Fibroblast of lung (primary cell): ENCODE measurements at regions not wholly inside any gene's neighbourhood (a gene's known extent, or its start where the extent isn't known, plus 50 kb on each side); places are given as distances from the start of the nearest gene placed in this dataset.

Experiments used
- DNase-seq, 2 donors: peaks; one replicate each; pipeline versions ENCODE4 v3.0.0 to v3.0.0-alpha.2; 2010; ENCODE audit warnings: low read depth in 2 of 2
- H2AFZ ChIP-seq: 2 replicates; pipeline ENCODE4 v1.5.1; 2012; ENCODE audit warnings: low read length, control low read depth, inconsistent platforms
- H3K27ac ChIP-seq: 2 replicates; pipeline ENCODE4 v1.5.1; 2011; ENCODE audit warnings: low read length, control low read depth; ENCODE audit not compliant: insufficient read depth
- H3K27me3 ChIP-seq: 2 replicates; pipeline ENCODE4 v1.5.1; 2011; ENCODE audit warnings: mild to moderate bottlenecking, low read length; ENCODE audit not compliant: control insufficient read depth, insufficient read depth
- H3K36me3 ChIP-seq: 2 replicates; pipeline ENCODE4 v1.5.1; 2011; ENCODE audit warnings: low read length; ENCODE audit not compliant: control insufficient read depth, insufficient read depth
- H3K4me1 ChIP-seq: 2 replicates; pipeline ENCODE4 v1.5.1; 2011; ENCODE audit warnings: low read length; ENCODE audit not compliant: control insufficient read depth, insufficient read depth; ENCODE audit errors: extremely low read depth
- H3K4me2 ChIP-seq: 2 replicates; pipeline ENCODE4 v1.5.1; 2011; ENCODE audit warnings: low read length, control low read depth; ENCODE audit not compliant: insufficient read depth; ENCODE audit errors: extremely low read depth
- H3K4me3 ChIP-seq, 4 experiments: fragments of 200-600 bp in 1 of 4; sonication (generic) in 1 of 4; replicated peaks in 1 of 4; 2 replicates each; pipeline ENCODE4 v1.5.1; 2011 to 2016; ENCODE audit warnings: low read length in 4 of 4, low read depth in 3 of 4, mild to moderate bottlenecking in 3 of 4, control low read depth in 2 of 4, inconsistent platforms in 1 of 4, mixed read lengths in 1 of 4; ENCODE audit not compliant: insufficient read depth in 1 of 4; ENCODE audit errors: control extremely low read depth in 1 of 4
- H3K79me2 ChIP-seq: 2 replicates; pipeline ENCODE4 v1.5.1; 2012; ENCODE audit warnings: mild to moderate bottlenecking, low read length, inconsistent platforms; ENCODE audit not compliant: control insufficient read depth, insufficient read depth
- H3K9ac ChIP-seq: 2 replicates; pipeline ENCODE4 v1.5.1; 2011; ENCODE audit warnings: mild to moderate bottlenecking, low read length, control low read depth; ENCODE audit not compliant: insufficient read depth
- H3K9me3 ChIP-seq: 2 replicates; pipeline ENCODE4 v1.5.1; 2012; ENCODE audit warnings: low read depth, low read length; ENCODE audit not compliant: control insufficient read depth, insufficient read depth
- H4K20me1 ChIP-seq: 2 replicates; pipeline ENCODE4 v1.5.1; 2011; ENCODE audit warnings: low read length; ENCODE audit not compliant: control insufficient read depth, insufficient read depth; ENCODE audit errors: extremely low read depth
- CTCF ChIP-seq, 2 donors: IDR thresholded peaks in 1 of 2; conservative IDR thresholded peaks in 1 of 2; 1 replicate in 1 of 2; 2 replicates in 1 of 2; pipeline ENCODE4 v1.5.1; 2011 to 2012; ENCODE audit warnings: low read length in 2 of 2, control low read depth in 1 of 2, inconsistent platforms in 1 of 2, low read depth in 1 of 2, mild to moderate bottlenecking in 1 of 2
- EZH2 ChIP-seq: IDR thresholded peaks from 2 replicates; pipeline ENCODE4 v1.5.1; 2012; ENCODE audit warnings: low read length, control low read depth, mild to moderate bottlenecking; ENCODE audit errors: missing control alignments

- Histone ChIP-seq H3K27ac (no peak overlapping the region), H3K27me3 (no peaks in the 10 kb centered on the region), H3K4me3 (no peak overlapping the region), H2AFZ (no peak overlapping the region), H3K9ac (no peak overlapping the region), H3K4me2 (no peak overlapping the region), H3K4me1 (no peaks in the 10 kb centered on the region), H3K9me3 (no peaks in the 10 kb centered on the region), H3K79me2 (no peaks in the 10 kb centered on the region), H4K20me1 (no peaks in the 10 kb centered on the region), H3K36me3 (no peaks in the 10 kb centered on the region)
- TF ChIP-seq EZH2, result no peak
- no peak for TF ChIP-seq CTCF (conservative IDR thresholded peaks at IDR 0.05 in 1 of 2, IDR thresholded peaks at IDR 0.05 in 1 of 2; ENCODE audit: low read depth in 1 of 2, low read length in 2 of 2)
- no peak for DNase-seq
These were observed 70.3 kb upstream of the MIR17HG start for GRCh38 chr13:91277013-91277676.

- Histone ChIP-seq H3K27ac (no peak overlapping the region), H3K27me3 (no peaks in the 10 kb centered on the region), H3K79me2 (no peaks in the 10 kb centered on the region), H3K36me3 (no peaks in the 10 kb centered on the region), H2AFZ (no peak overlapping the region), H3K4me2 (no peak overlapping the region), H3K4me1 (no peaks in the 10 kb centered on the region), H3K9ac (no peak overlapping the region), H3K9me3 (no peaks in the 10 kb centered on the region), H4K20me1 (no peaks in the 10 kb centered on the region), H3K4me3 (no peak overlapping the region)
- no peak for TF ChIP-seq CTCF (conservative IDR thresholded peaks at IDR 0.05 in 1 of 2, IDR thresholded peaks at IDR 0.05 in 1 of 2; ENCODE audit: low read depth in 1 of 2, low read length in 2 of 2)
- TF ChIP-seq EZH2, result no peak
- no peak for DNase-seq
These were observed 69.2 kb upstream of the MIR17HG start for GRCh38 chr13:91278291-91278690.

GRCh38 chr13:91278888-91279287 lies 68.6 kb upstream of the MIR17HG start:
- DNase-seq, result no peak
- Histone ChIP-seq H4K20me1 (no peaks in the 10 kb centered on the region), H3K9me3 (no peaks in the 10 kb centered on the region), H3K4me3 (no peak overlapping the region), H3K4me1 (no peaks in the 10 kb centered on the region), H3K4me2 (no peak overlapping the region), H3K27ac (no peak overlapping the region), H3K9ac (no peak overlapping the region), H2AFZ (no peak overlapping the region), H3K79me2 (no peaks in the 10 kb centered on the region), H3K27me3 (no peaks in the 10 kb centered on the region), H3K36me3 (no peaks in the 10 kb centered on the region)
- TF ChIP-seq EZH2, result no peak
- TF ChIP-seq CTCF (conservative IDR thresholded peaks at IDR 0.05 in 1 of 2, IDR thresholded peaks at IDR 0.05 in 1 of 2; ENCODE audit: low read depth in 1 of 2, low read length in 2 of 2), result no peak
